ENCODE measurements at regions not wholly inside any gene's neighbourhood (a gene's known extent, or its start where the extent isn't known, plus 50 kb on each side); places are given as distances from the start of the nearest gene placed in this dataset.

DNA sequence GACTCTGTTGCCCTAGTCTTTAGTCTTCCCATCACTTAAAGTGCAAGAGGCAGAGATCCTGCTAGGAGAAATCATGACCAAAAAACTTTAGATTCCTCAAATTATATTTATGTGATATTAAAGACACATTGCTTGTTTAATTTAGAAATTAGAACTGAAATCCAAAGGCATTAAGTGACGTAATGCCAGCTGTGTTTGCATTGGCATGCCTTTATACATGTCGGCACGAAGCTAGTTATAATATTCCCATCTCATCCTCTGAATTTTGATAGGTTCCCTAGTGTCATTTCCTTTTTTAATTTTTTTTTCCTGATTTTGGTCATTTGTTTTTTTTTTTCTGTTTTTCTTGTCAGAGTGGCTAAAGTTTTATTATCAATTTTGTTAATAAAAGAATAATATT is 203.5 kb upstream of the ZBTB20 start:
- POLR2A ChIA-PET (ENCODE audit: unreplicated experiment), result no interaction called here
- peak; percentile 12 for DNase-seq

More for the DNA sequence above, 203.5 kb upstream of the ZBTB20 start:
- no CpG with 5 or more reads among the region's 3 CpGs for WGBS, 2 experiments (ENCODE audit: extremely low coverage in 2 of 2, insufficient read length in 1 of 2)
- in situ Hi-C loops (cut with MboI; ENCODE audit: low sequenced_read_pairs), result no loop called here
- Histone ChIP-seq H3K9ac (ENCODE audit: low read depth, low read length) (no peak overlapping the region), H3K79me1 (ENCODE audit: low read depth in 1 of 2, low read length in 2 of 2) (no peaks in the 10 kb centered on the region), H2BK5ac (ENCODE audit: low read depth, low read length, poor library complexity, severe bottlenecking) (no peak overlapping the region), H4K20me1 (ENCODE audit: insufficient read depth, low read length) (no peaks in the 10 kb centered on the region), H4K5ac (ENCODE audit: low read depth, low read length) (no peak overlapping the region), H3K14ac (replicated peaks; ENCODE audit: low read depth, low read length) (no peak overlapping the region), H3K9me1 (ENCODE audit: insufficient read depth, low read length) (no peaks in the 10 kb centered on the region), H2BK15ac (ENCODE audit: low read depth, low read length) (no peak overlapping the region), H3K23ac (ENCODE audit: low read depth, low read length) (no peak overlapping the region), H3K4me3 (ENCODE audit: insufficient read depth, low read depth, low read length) (no peak overlapping the region), H4K8ac (ENCODE audit: low read depth in 2 of 2, low read length in 2 of 2) (no peak overlapping the region), H2BK120ac (ENCODE audit: low read depth, low read length) (no peak overlapping the region), H3K4me2 (ENCODE audit: low read depth, low read length) (no peak overlapping the region), H3K36me3 (ENCODE audit: control insufficient read depth, insufficient read depth, low read length) (no peaks in the 10 kb centered on the region), H3K4me1 (ENCODE audit: control insufficient read depth, insufficient read depth, low read length) (no peaks in the 10 kb centered on the region), H4K91ac (ENCODE audit: insufficient read depth, low read depth, low read length) (no peak overlapping the region), H3K56ac (ENCODE audit: extremely low read depth, insufficient read depth, low read length) (no peak overlapping the region), H3K27me3 (ENCODE audit: control insufficient read depth, insufficient read depth, low read length) (no peaks in the 10 kb centered on the region), H2AFZ (replicated peaks; ENCODE audit: low read length, poor library complexity) (no peak overlapping the region), H3K18ac (ENCODE audit: low read depth, low read length) (no peak overlapping the region), H2AK5ac (ENCODE audit: low read depth, low read length) (no peak overlapping the region), H3K9me3 (ENCODE audit: control insufficient read depth, insufficient read depth, low read length) (no peaks in the 10 kb centered on the region), H2AK9ac (replicated peaks; ENCODE audit: low read depth, low read length, poor library complexity) (no peak overlapping the region), H2BK20ac (ENCODE audit: low read depth, low read length) (no peak overlapping the region), H3K27ac (ENCODE audit: insufficient read depth, low read length) (no peak overlapping the region), H3K4ac (ENCODE audit: low read depth, low read length) (no peak overlapping the region)
- dilution Hi-C loops (cut with HindIII; ENCODE audit: low sequenced_read_pairs, unreplicated experiment), result no loop called here
- intact Hi-C loops (cut with micrococcal nuclease), result no loop called here
- BruUV-seq (replicated peaks), result no TSS peak
- CTCF ChIA-PET, result no interaction called here
- TF ChIP-seq MAFK (IDR thresholded peaks at IDR 0.05; ENCODE audit: low read depth, low read length) (no peak), CEBPB (IDR thresholded peaks at IDR 0.05; ENCODE audit: low read depth, low read length) (no peak), SMC3 (IDR thresholded peaks at IDR 0.05; ENCODE audit: low read depth, low read length) (no peak), RCOR1 (IDR thresholded peaks at IDR 0.05; ENCODE audit: insufficient replicate concordance, low read length) (no peak), MAZ (IDR thresholded peaks at IDR 0.05; ENCODE audit: borderline replicate concordance, low read depth, low read length) (no peak), RAD21 (IDR thresholded peaks at IDR 0.05; ENCODE audit: low read length) (no peak), MXI1 (IDR thresholded peaks at IDR 0.05; ENCODE audit: borderline replicate concordance, low read depth, low read length) (no peak), RFX5 (IDR thresholded peaks at IDR 0.05; ENCODE audit: low read depth, low read length) (no peak), BHLHE40 (IDR thresholded peaks at IDR 0.05; ENCODE audit: low read depth, low read length) (no peak)
- ATAC-seq (ENCODE audit: low read depth), result no peak
